GM10248 (cell line): ENCODE measurements at regions not wholly inside any gene's neighbourhood (a gene's known extent, or its start where the extent isn't known, plus 50 kb on each side); places are given as distances from the start of the nearest gene placed in this dataset.

ENCODE experiments used
- CTCF ChIA-PET: fragments of 300-600 bp; sonication (Branson Sonifier 250); formaldehyde crosslinking; extraction: SDS; loops from one replicate; lab custom pipeline; 2021; ENCODE audit warnings: antibody characterized with exemption; lab: Yijun Ruan, JAX
- POLR2A ChIA-PET: fragments of 350-650 bp; sonication (Branson Sonifier 250); formaldehyde crosslinking; extraction: SDS; loops from one replicate; lab custom pipeline; 2020; ENCODE audit warnings: antibody characterized with exemption; lab: Yijun Ruan, JAX
- DNase-seq: peaks from one replicate; pipeline ENCODE4 v3.0.0; 2012; ENCODE audit errors: extremely low spot score
- TF ChIP-seq, protein P1 (sequence below): IDR thresholded peaks from 2 replicates; pipeline ENCODE4 v1.5.1; 2012; ENCODE audit warnings: mild to moderate bottlenecking, low read depth; ENCODE audit errors: extremely low read depth, missing control alignments, control extremely low read depth

DNA sequence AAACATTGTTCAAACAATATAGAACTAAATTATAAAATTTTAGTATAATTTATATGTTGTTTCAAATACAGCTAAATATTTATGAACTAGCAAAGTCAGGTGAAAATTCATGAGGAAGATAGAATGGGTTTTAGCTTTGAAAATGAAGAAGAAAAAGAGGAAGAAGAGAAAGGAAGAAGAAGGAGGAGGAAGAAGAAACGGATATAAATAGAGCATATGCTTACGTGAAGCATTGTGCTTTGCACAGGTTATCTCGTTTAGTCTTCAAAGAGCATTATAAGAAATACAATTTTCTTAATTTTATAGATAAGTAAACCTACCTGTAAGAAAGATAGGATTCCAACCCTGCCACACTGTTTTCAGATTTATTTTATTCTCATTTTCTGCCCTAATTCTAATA is 620.6 kb upstream of the DAB2 start:
- DNase-seq = no peak
- POLR2A ChIA-PET = no interaction called here
- CTCF ChIA-PET = interaction anchor here (1.0 to 2.3 kb wide), 2 partner anchors 15 to 69 kb away, joined by 3 to 4 read pairs; no protein-coding TSS in a partner anchor
- TF ChIP-seq, protein P1, sequence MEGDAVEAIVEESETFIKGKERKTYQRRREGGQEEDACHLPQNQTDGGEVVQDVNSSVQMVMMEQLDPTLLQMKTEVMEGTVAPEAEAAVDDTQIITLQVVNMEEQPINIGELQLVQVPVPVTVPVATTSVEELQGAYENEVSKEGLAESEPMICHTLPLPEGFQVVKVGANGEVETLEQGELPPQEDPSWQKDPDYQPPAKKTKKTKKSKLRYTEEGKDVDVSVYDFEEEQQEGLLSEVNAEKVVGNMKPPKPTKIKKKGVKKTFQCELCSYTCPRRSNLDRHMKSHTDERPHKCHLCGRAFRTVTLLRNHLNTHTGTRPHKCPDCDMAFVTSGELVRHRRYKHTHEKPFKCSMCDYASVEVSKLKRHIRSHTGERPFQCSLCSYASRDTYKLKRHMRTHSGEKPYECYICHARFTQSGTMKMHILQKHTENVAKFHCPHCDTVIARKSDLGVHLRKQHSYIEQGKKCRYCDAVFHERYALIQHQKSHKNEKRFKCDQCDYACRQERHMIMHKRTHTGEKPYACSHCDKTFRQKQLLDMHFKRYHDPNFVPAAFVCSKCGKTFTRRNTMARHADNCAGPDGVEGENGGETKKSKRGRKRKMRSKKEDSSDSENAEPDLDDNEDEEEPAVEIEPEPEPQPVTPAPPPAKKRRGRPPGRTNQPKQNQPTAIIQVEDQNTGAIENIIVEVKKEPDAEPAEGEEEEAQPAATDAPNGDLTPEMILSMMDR = no peak

DNA sequence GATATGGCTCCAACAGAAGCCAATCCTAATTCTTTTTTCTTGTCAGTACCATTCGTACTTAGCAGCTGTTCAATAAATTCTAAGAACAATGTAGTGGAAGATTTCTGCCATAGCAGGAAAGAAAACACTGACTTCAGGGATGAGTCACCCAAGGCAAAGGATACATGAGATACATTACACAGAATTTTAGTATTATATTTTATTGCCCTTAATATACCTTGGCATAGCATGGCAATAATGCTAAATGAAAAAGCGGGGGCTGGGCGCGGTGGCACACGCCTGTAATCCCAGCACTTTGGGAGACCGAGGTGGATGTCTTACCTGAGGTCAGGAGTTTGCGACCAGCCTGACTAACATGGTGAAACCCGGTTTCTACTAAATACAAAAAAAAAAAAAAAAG is 619.1 kb upstream of the DAB2 start:
- CTCF ChIA-PET = interaction anchor here (0.9 to 1.2 kb wide), 2 partner anchors 15 to 22 kb away, joined by 3 to 4 read pairs; no protein-coding TSS in a partner anchor
- POLR2A ChIA-PET = no interaction called here
- TF ChIP-seq, protein P1 = no peak

DNA sequence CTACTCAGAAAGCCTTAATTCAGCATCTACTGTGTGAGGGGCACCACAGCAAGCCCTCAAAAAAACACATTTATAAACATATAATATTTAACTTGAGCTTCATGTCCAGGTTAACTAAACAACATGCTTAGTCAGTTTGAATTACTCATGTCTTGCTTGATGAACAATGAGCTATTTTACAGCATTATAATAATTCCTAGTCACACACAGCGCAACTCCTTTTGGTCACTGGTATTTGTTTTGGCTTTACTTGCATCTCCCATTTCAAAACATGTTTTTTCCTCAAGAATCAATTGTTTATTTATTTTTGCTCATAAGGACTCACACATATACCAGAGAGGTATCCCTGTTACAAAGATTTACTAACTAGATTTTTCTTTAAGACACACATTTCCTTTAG is 616.7 kb upstream of the DAB2 start:
- POLR2A ChIA-PET = interaction anchor here (0.6 kb wide), 1 partner anchor 57 kb away, joined by 6 read pairs; no protein-coding TSS in a partner anchor
- CTCF ChIA-PET = interaction anchor here (2.2 kb wide), 1 partner anchor 27 kb away, joined by 5 read pairs; no protein-coding TSS in a partner anchor

More for the DNA sequence above, 619.1 kb upstream of the DAB2 start:
- DNase-seq = no peak

DNA sequence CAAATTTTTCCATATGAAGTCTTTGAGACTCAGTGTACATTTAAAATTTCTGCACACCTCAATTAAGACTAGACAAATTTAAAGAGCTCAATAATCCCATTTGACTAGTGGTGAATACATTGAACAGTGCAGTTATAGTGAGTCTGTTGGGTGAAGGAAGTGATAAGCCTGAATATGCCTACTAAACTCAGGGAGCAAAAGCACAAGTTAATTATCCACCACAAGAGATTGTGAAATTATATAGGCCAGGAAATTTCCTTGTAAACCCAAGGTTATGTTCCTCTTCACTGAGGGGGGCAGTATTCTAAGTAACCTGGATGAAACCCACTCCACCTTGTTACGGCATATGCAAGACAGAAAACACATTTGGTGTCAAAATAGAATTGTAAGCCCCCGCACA is 612.9 kb upstream of the DAB2 start:
- POLR2A ChIA-PET = no interaction called here
- TF ChIP-seq, protein P1 = no peak
- DNase-seq = no peak
- CTCF ChIA-PET = no interaction called here

More for the DNA sequence above, 616.7 kb upstream of the DAB2 start:
- DNase-seq = no peak
- TF ChIP-seq, protein P1 = no peak

DNA sequence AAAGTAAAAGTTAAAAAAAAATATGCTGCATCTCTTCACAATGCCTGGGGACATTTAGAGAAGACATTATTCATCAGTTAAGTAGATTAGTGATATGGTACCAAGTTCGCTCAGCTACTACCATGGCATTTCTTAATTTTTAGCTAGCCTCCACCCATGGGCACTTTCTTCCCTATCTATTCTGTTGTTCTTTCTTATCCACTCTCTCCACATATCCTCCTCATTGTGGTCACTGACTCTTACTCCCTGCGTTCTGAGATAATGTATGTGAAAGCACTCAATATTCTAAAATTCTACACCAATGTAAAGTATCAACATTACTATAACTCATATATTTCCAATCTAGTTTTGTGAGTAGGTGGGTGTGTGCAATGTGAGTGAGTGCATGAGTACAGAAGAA is 609.7 kb upstream of the DAB2 start:
- POLR2A ChIA-PET = no interaction called here
- CTCF ChIA-PET = no interaction called here
- TF ChIP-seq, protein P1 = no peak
- no peak for DNase-seq

DNA sequence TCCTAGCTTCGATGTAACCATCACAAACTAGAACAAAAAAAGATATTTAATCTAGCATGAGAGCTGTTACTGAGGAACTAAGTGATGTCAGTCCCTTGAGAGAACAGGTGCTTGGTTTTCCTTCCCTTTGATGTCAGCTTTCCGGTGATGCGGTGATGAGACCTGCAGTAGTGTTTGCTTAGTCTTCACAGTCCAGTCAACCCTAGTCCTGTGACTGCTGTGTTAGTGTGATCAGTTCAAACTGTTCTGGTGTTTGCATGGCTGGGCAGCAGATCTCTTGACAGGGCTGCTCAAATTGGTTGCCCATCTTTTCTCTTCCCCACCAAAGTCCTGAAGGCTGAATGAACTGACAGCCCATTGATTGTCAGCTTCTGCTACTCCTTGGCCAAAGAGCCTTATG is 608.6 kb upstream of the DAB2 start:
- ChIA-PET POLR2A (no interaction called here), CTCF (no interaction called here)
- DNase-seq = peak; percentile 13
- TF ChIP-seq, protein P1 = no peak

DNA sequence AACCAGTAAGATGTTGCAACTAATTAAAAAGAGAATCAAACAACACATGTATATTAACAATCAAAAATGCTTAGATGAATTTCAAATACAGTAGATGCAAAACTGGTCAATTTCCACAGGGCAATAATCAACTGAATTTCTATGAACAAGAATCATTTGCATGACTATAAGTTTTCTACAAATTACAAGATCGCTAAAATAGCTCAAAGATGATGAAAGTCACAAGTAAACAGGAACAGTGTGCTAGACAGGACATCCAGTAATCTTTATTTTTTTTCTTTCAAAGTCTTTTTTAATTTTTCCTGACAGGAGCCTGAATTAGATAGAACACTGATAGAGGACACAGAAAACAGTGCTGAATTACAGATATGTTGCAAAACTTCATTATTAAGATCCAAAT is 608.2 kb upstream of the DAB2 start:
- ChIA-PET POLR2A (no interaction called here), CTCF (no interaction called here)
- TF ChIP-seq, protein P1 = no peak
- DNase-seq = no peak
